Embryonic facial prominence (tissue), 1 donor: ENCODE measurements at regions not wholly inside any gene's neighbourhood (a gene's known extent, or its start where the extent isn't known, plus 50 kb on each side); places are given as distances from the start of the nearest gene placed in this dataset.

Source experiments
- DNase-seq: peaks from one replicate; pipeline ENCODE4 v3.0.0-alpha.2; 2016; ENCODE audit errors: extremely low spot score

- DNase-seq: no peak
Measured at GRCh38 chr1:214205053-214205452, 75.9 kb upstream of the SMYD2 start.

GRCh38 chr1:214208460-214208859, 72.5 kb upstream of the SMYD2 start:
- DNase-seq: no peak

DNA sequence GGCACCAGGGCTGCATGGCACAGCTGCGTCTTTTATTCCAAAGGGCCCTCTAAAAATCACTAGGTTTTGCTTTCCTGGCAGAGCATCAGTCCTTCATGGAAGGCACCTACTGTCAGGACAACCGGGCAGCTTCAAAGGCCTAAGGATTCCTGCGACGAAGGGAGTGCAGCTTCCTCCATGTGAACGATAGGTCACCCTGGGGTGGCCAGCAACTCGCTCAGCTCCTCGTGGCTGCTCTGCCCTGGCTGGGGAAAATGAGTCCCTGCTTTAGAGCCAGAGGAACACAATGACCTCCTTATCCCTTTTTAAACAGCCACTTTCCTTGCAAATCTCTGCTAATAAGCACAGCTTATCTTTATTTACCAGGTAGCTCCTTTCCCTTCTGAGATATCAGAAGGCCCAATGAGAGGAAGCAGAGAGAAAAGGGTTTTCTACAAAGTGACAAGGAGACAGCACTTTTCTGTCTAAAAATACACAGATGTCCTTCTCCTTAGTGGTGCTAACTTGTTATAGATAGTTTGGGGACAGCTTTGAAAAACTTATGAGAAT, 71.6 kb upstream of the SMYD2 start:
- no peak for DNase-seq

DNA sequence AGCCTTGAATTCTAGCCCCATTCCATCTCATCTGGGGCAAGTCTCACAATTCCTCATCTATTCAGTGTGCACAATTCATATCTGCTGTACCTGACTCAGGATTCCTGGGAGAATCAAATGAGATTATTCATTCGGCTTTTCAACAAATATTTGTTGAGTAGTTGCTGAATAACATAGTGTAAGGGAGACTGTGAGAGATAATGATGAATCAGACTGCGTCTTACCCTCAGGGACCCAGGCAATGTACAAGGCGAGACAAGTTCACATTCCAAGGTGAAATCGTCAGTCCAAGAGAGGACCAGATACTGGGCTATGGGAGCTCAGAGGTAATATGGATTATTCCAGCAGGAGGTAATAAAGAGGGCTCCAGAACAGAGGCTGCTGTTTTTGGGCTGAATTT, 67.8 kb upstream of the SMYD2 start:
- DNase-seq: no peak

DNA sequence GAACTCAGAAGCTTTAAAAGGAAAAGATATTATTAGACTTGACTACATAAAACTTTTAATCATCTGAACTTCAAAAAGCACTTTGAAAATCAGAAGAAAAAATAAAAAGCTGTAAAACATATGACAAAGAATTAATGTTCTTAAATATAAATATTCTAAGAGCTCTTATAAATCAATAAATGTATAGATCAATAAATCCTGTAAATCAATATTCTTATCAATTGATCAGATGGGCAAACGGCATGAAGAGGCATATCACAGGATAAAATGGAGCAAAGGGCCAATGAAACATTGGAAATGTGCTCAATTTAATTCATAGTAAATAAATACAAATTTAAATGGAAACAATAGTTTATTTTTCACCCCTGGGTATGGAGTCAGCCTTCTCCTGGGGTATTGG, 66.1 kb upstream of the SMYD2 start:
- DNase-seq: no peak

DNA sequence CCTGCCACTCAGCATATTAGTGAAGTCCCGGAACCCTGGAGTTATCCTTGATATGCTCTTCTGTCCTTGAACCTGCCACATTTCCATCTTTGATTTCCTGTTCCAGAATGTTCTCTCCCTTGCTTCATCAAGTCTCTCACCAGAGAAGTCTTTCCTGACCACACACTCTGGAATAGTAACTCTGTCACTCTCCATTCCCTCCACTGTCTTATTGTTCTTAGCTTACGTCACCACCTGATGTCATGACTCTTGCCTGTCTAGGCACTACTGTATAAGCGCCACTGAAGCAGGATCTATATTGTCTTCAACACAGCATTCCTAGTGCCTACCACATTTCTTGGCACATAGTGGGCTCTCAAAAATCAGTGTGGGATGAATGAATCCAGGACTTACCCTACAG, 65.4 kb upstream of the SMYD2 start:
- DNase-seq: no peak

GRCh38 chr1:214216021-214216420, 64.9 kb upstream of the SMYD2 start:
- no peak for DNase-seq

- no peak for DNase-seq
Measured at GRCh38 chr1:214216779-214217178, 64.2 kb upstream of the SMYD2 start.

- no peak for DNase-seq
Measured at GRCh38 chr1:214219902-214220301, 61.1 kb upstream of the SMYD2 start.

DNA sequence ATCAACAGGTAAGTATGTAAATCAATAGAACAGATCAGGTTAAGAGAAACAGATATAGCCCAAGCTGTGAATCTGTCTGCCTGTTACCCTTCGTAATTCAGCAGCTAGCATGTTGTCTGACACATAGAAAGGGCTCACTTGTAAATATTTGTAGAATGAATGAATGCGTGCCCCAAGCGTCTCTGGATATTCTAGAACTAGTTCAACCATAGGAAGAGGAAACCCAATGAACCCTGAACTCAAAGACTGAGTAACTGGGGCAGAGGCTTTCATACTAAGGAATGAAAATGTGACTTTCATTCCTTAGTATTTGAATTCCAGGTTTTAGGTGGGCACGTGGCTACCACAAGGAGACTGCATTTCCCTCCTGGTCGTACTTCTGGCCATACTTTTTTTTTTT, 60.1 kb upstream of the SMYD2 start:
- no peak for DNase-seq

- no peak for DNase-seq
Measured at GRCh38 chr1:214224611-214225354, 56.2 kb upstream of the SMYD2 start.

GRCh38 chr1:214228976-214229375, 52.0 kb upstream of the SMYD2 start:
- no peak for DNase-seq

DNA sequence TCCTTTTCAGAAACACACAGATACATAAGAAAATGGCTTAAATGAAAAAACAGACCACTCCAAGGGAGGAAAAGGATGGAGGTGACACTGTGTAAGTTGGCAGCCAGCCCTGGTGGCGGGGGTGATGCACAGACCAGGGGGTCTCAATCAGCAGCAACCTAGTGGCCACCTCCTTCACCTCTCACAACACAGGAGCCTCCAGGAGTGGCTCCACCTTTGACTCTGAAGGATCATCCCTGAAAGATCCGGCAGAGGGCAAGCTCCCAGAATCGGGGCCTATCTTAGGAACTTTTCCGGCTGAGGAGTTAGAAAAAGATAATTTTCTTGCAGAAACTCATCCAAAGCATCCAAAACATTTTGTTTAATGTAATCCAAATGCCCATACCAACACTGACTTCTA, 51.2 kb upstream of the SMYD2 start:
- no peak for DNase-seq
